GM19455 (cell line): ENCODE measurements at regions not wholly inside any gene's neighbourhood (a gene's known extent, or its start where the extent isn't known, plus 50 kb on each side); places are given as distances from the start of the nearest gene placed in this dataset.

Experiments
- ATAC-seq: cut with Tn5 transposase; IDR thresholded peaks from one replicate; pipeline ENCODE4 v1.9.1; 2021; ENCODE audit not compliant: unreplicated experiment

DNA sequence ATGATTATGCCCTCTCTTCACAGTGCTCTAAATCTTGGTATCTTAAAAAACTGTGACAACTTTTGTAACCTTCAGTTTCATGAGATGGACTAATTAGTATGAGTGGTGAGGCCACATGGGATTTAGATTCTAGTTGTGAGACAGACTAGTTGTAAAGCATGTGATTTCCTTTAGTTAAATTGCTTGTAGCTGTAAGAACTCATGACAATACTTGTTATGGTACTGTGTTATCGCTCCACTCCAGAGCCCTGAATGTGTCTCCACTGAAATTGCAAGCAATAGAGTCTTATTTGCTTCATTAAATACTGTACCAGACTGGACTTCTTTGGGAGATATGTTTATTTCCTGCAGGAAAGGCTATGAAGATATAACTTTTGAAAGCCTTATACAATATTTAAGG is 1198.3 kb upstream of the CDH6 start:
- no peak for ATAC-seq

DNA sequence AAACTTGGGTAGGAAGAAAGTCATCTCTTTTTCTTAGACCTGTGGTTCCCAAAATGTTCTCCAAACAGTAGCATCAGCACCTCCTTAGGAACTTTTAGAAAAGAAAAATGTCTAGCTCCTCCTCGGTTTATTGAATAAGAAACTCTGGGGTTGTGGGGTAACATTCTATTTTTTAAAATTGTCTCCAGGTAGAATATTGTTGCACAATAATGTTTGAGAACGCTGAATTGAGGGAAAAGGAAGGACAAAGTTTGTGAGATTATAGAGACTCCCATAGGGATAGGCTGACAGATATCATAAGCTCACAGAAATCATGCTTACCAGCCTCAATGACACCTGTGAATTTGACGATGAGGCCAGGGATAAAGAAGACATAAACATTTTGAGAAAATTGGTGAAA is 1199.0 kb upstream of the CDH6 start:
- ATAC-seq: no peak

DNA sequence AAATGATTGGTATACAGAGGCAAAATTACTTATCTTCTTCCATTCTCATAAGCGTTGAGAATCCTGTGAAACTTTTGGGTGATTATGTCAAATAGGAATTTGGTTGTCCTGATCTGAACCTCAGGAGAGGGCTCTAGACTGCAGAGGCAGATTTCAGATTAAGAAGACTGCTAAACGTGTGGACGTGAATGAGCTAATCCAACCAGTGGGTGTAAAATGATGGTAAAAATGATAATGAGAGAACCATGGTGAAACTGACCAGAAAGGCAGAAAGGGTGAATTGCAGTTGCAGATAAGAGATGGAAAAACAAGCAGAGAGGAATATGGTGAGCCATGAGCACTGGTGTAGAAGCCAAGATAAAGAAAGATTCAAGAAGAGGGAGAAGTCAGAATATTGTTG is 1200.2 kb upstream of the CDH6 start:
- ATAC-seq: no peak

DNA sequence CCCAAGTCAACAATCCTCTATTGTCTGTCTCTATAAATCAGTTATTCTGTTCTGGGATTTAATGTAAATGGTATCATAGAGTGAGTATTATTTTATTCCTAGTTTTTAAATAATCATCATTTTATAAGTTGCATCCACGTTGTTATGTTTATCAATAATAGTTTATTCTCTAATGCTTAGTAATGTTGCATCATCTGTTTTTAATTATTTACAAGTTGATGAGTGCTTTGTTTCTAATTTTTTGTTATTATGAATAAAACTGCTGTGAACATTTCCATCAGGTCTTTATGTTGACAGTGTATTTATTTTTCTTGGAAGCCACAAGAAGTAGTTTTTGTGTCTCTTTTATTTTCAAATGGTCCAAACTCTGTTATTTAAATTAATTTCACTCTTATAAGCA is 1201.2 kb upstream of the CDH6 start:
- ATAC-seq: no peak

DNA sequence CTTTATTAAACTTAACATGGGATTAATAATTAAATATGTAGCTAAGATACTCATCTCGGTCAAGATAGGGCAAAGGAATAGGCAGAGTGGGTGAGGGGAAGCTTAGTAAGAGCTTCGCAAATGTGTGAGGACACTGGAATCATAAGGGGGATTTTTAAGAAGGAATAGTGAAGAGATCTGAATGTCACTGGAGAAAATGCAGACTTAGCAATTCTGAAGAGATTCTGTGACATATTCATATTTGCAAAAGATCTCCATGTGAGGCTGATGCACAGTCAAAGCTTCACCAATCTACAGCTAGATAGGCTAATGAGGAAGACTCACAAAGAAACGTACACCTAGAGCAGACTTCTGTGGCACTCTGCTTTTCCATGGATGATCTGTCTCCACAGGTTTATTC is 1202.8 kb upstream of the CDH6 start:
- ATAC-seq: no peak

DNA sequence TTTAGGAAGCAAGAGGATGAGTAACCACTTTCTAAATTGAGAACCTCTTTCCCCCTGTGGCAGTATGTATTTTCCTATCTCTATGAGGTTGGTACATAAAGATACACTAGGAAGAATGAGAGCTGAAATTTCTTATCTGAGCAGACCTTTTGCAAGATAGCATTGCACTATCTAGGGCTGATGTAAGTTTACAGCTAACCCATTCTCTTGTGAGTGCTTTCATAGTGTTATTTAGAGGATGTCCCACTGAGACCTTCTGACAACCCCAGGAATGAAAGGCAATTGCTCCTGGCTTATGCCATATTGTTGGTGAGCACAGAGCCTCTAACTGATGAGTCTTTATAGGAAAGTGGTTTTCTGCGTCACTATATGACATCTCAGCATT is 1209.3 kb upstream of the CDH6 start:
- ATAC-seq: no peak

DNA sequence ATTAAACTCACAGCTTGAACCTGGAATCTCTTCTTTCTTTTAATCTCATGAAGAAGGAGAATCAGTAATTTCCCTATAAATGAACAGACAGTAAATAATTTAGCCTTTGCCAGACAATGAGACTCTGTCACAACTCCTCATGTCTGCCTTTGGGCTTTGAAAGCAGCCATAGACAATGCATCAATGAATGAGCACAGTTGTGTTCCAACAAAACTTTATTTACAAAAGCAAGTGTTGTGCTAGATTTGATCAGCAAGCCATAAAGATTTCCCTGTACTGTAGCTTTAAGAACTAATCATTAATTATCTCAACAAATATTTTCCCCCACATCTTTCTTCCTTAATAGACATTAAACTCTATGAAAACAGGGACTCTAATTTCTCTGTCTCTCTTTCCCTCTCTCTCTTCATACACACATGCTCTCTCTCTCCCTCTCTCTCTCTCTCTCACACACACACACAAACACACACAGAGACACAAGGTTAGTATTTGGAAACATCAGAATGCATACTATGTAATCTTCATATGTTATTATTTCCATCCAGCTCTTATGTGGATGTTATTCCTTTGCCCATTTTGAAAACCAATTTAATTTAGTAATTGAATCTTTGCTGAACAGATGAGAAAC is 1209.8 kb upstream of the CDH6 start:
- no peak for ATAC-seq

- no peak for ATAC-seq
These were observed 1211.0 kb upstream of the CDH6 start for GRCh38 chr5:29982457-29982856.

- ATAC-seq: no peak
These were observed 1220.9 kb upstream of the CDH6 start for GRCh38 chr5:29972597-29972996.

DNA sequence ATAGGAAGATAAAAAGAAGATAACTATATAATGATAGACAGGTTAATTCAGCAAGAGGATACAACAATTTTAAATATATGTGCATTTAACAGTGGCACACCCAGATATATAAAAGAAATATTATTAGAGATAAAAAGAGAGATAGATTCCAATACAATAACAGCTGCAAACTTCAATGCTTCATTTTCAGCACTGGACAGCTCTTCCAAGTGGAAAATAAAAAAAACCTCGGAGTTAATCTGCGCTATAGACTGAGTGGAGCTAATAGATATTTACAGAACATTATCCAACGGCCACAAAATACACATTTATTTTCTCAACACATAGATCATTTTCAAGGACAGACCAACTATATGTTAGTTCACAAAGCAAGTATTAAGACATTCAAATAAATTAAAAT is 1229.5 kb upstream of the CDH6 start:
- ATAC-seq: no peak

- ATAC-seq: no peak
These were observed 1233.2 kb upstream of the CDH6 start for GRCh38 chr5:29960323-29960722.

DNA sequence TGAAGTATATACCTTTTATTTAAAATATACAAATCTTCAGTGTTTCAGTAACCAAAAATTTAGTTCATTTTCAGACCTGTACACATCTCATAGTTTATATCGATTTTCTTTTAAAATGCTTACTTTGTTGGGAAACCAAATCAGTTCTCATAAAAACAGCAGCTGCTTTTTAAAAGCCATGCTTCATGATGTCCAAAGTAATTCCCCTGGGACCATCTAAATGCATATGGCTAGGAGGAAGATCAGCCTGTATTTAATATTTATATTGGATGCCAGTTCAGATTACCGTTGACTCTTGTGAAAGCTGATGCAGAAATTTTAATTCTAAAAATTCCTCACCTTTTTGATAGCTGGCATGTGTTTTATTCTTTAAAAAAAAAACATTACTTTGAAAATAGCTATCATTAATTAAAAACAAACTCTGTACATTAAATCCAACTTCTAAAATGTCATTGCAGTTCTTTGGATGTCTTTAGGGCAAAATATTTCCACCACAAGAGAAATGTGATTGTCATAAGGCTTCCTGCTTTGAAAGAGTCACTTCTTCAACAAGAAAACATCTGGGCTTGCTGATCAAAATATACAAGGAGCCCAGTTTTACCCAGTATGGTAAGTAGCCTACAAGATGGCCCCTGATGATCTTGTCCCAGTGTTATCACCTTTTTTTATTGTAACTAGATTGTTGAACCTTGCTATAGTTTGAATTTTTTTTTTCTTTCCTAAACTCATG is 1242.9 kb upstream of the CDH6 start:
- ATAC-seq: no peak

GRCh38 chr5:29949301-29949872 is 1244.1 kb upstream of the CDH6 start:
- ATAC-seq: no peak

GRCh38 chr5:29944327-29944726 is 1249.2 kb upstream of the CDH6 start:
- no peak for ATAC-seq

- no peak for ATAC-seq
These were observed 1251.4 kb upstream of the CDH6 start for GRCh38 chr5:29942089-29942488.

- no peak for ATAC-seq
These were observed 1253.5 kb upstream of the CDH6 start for GRCh38 chr5:29939988-29940387.

GRCh38 chr5:29935371-29935770 is 1258.1 kb upstream of the CDH6 start:
- no peak for ATAC-seq

- ATAC-seq: no peak
These were observed 1263.2 kb upstream of the CDH6 start for GRCh38 chr5:29930316-29930715.

DNA sequence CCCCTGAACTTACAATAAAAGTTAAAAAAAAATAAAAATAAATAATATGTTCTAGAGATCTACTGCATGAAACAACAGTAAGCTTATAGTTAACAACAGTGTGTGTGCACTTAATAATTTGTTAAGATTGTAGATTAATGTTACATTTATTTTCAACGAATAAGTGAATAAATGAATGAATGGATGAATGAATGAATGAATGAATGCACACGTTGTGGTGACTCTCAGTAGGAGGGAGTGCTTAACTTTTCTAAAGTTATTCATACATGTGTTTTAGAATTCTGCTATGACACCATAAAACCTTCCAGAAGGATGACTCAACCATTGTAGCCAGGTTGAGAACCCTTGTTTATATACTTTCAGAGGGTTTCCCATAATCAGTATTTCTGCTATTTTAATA is 1269.4 kb upstream of the CDH6 start:
- ATAC-seq: no peak

DNA sequence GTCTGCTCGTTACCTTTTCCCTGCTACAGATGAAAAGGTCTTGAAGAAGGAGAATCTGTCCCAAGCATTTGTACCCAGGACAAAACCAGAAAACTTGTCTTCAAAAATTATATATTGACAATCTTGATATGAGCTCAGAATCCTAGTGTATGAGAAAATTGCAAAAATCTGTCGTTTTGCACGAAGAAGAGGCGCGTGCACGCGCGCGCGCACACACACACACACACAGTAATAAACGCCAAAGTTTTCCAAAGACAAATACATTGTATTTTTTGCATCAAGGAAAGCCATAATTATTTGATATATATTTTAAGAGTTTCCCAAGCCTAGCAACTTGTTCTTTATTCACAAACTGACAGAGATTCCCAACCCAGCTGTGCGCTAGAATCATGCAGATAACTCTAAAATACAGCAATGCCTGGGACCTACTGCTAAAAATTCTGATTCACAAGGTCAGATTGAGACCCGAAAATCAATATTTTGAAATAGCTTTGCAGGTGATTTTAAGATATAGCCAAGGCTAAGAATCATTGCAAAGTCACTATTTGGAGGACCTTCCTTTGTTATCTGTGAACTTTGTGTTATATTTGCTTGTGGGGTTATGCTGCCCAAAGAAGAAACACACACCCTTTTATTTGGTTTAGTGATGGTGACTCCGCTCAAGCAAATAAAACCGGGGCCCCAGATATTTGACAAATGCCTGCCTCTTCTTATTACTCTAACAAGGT is 1287.7 kb upstream of the CDH6 start:
- no peak for ATAC-seq

DNA sequence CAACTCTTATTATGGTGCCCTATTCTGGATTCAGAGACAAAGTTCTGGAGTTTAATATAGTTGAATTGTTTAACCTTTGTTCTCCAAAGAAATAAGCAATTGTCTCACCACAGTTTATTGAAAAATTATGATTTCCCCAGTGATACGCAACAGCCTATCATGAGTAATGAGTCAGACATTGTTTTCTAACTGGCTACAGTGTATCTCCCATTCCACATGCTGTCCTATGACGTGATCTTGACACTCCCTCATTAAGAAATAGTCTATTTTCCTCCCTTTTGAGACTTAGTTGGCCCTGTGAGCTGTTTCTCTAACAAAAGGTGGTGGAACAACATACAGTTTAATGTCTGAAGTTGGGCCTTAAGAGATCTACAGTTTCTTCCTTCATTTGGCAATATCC is 1290.6 kb upstream of the CDH6 start:
- ATAC-seq: no peak

- no peak for ATAC-seq
These were observed 1293.9 kb upstream of the CDH6 start for GRCh38 chr5:29899583-29899982.
